Ovary (tissue), 3 donors: ENCODE measurements at regions not wholly inside any gene's neighbourhood (a gene's known extent, or its start where the extent isn't known, plus 50 kb on each side); places are given as distances from the start of the nearest gene placed in this dataset.

Experiments used
- CTCF ChIP-seq, 3 donors: fragments of 450-650 bp in 2 of 3; fragments of 200-600 bp in 1 of 3; IDR thresholded peaks; one replicate each; pipeline versions ENCODE4 v1.5.1 to v1.8.0; 2016 to 2022; ENCODE audit warnings: antibody characterized with exemption in 3 of 3, mild to moderate bottlenecking in 1 of 3
- EP300 ChIP-seq: sonication (generic); formaldehyde crosslinking; IDR thresholded peaks from one replicate; pipeline ENCODE4 v1.6.1; 2017; ENCODE audit warnings: antibody characterized with exemption
- POLR2A ChIP-seq: fragments of 450-650 bp; IDR thresholded peaks from one replicate; pipeline ENCODE4 v1.6.1; 2017; ENCODE audit warnings: antibody characterized with exemption, mild to moderate bottlenecking, moderate library complexity
- donor health status: DM: no; HTN: no; CAD: no.

- TF ChIP-seq CTCF (IDR thresholded peaks at IDR 0.05) (no peak), POLR2A (no peak), EP300 (no peak)
Observed at GRCh38 chr15:62486041-62486440, 321.0 kb upstream of the C2CD4B start.
